Endothelial cell of umbilical vein (primary cell): ENCODE measurements at regions not wholly inside any gene's neighbourhood (a gene's known extent, or its start where the extent isn't known, plus 50 kb on each side); places are given as distances from the start of the nearest gene placed in this dataset.

ENCODE experiments used
- BruUV-seq: library from RNA; stranded (reverse); fragments of 400-500 nt; replicated peaks from 2 replicates; lab custom pipeline; 2021; lab: Mats Ljungman, UMichigan
- CTCF ChIA-PET: fragments of 300-600, 350-600 bp; sonication (Branson Sonifier 250); formaldehyde crosslinking; loops from one replicate; lab custom pipeline; 2021; ENCODE audit warnings: antibody characterized with exemption, inconsistent platforms; lab: Charles Lee
- POLR2A ChIA-PET: fragments of 300-600, 350-600 bp; sonication (Branson Sonifier 250); formaldehyde crosslinking; loops from one replicate; lab custom pipeline; 2021; ENCODE audit warnings: antibody characterized with exemption, inconsistent platforms; lab: Charles Lee
- DNase-seq: peaks from one replicate; pipeline ENCODE4 v3.0.0-alpha.2; 2011; ENCODE audit warnings: low read depth, low spot score
- FAIRE-seq: peaks from 2 replicates; lab custom pipeline; 2011; peaks lifted over from hg19 to GRCh38; lab: Jason Lieb, UNC
- H2AFZ ChIP-seq: 2 replicates; pipeline ENCODE4 v1.6.0; 2012; ENCODE audit warnings: low read depth, low read length, control low read depth, inconsistent platforms
- H3K27ac ChIP-seq: 2 replicates; pipeline ENCODE4 v1.5.1; 2011; ENCODE audit warnings: low read depth, mild to moderate bottlenecking, control low read depth, low read length, moderate library complexity; ENCODE audit not compliant: insufficient read depth
- H3K27me3 ChIP-seq, 2 experiments: 2 replicates each; pipeline versions ENCODE4 v1.6.0 to v1.6.1; 2011; ENCODE audit warnings: low read length in 2 of 2, mixed read lengths in 1 of 2; ENCODE audit not compliant: control insufficient read depth in 2 of 2, insufficient read depth in 2 of 2
- H3K36me3 ChIP-seq, 2 experiments: 2 replicates in 1 of 2; 3 replicates in 1 of 2; pipeline ENCODE4 v1.5.1; 2011; ENCODE audit warnings: low read length in 2 of 2, mild to moderate bottlenecking in 1 of 2, moderate library complexity in 1 of 2; ENCODE audit not compliant: control insufficient read depth in 2 of 2, insufficient read depth in 2 of 2; ENCODE audit errors: extremely low read depth in 1 of 2
- H3K4me1 ChIP-seq: 3 replicates; pipeline ENCODE4 v1.5.1; 2011; ENCODE audit warnings: mild to moderate bottlenecking, low read length; ENCODE audit not compliant: control insufficient read depth, insufficient read depth; ENCODE audit errors: extremely low read depth
- H3K4me2 ChIP-seq: 2 replicates; pipeline ENCODE4 v1.6.1; 2011; ENCODE audit warnings: low read length, control low read depth, mixed read lengths; ENCODE audit not compliant: insufficient read depth
- H3K4me3 ChIP-seq, 3 experiments: fragments of 200-600 bp in 1 of 3; sonication (generic), shearing (Covaris generic) in 1 of 3; replicated peaks in 1 of 3; 2 replicates each; pipeline ENCODE4 v1.5.1; 2011 to 2016; ENCODE audit warnings: control low read depth in 3 of 3, low read length in 3 of 3, mild to moderate bottlenecking in 2 of 3, inconsistent platforms in 1 of 3, low read depth in 1 of 3, moderate library complexity in 1 of 3; ENCODE audit not compliant: insufficient read depth in 1 of 3
- H3K79me2 ChIP-seq: 2 replicates; pipeline ENCODE4 v1.6.0; 2012; ENCODE audit warnings: low read length, inconsistent platforms; ENCODE audit not compliant: control insufficient read depth, insufficient read depth
- H3K9ac ChIP-seq: replicated peaks from 2 replicates; pipeline ENCODE3; 2011; ENCODE audit warnings: low read length, control low read depth; ENCODE audit not compliant: insufficient read depth; ENCODE audit errors: extremely low read depth
- H3K9me1 ChIP-seq: replicated peaks from 3 replicates; pipeline ENCODE4 v1.6.0; 2011; ENCODE audit warnings: mild to moderate bottlenecking, low read length; ENCODE audit not compliant: control insufficient read depth, insufficient read depth; ENCODE audit errors: extremely low read depth
- H3K9me3 ChIP-seq: replicated peaks from 2 replicates; pipeline ENCODE4 v1.5.1; 2012; ENCODE audit warnings: low read length, inconsistent platforms; ENCODE audit not compliant: control insufficient read depth, insufficient read depth
- H4K20me1 ChIP-seq: replicated peaks from 2 replicates; pipeline ENCODE3; 2011; ENCODE audit warnings: mild to moderate bottlenecking, low read length; ENCODE audit not compliant: control insufficient read depth, insufficient read depth; ENCODE audit errors: extremely low read depth
- CTCF ChIP-seq, 2 donors: IDR thresholded peaks; 1 replicate in 1 of 2; 2 replicates in 1 of 2; pipeline ENCODE4 v1.5.1; 2011; ENCODE audit warnings: low read length in 2 of 2, mild to moderate bottlenecking in 2 of 2, moderate library complexity in 2 of 2, control low read depth in 1 of 2, inconsistent platforms in 1 of 2, low read depth in 1 of 2; ENCODE audit not compliant: insufficient read depth in 1 of 2; ENCODE audit errors: extremely low read depth in 1 of 2
- EZH2 ChIP-seq: IDR thresholded peaks from 2 replicates; pipeline ENCODE4 v1.6.1; 2012; ENCODE audit warnings: borderline replicate concordance, low read depth, mild to moderate bottlenecking, moderate library complexity, low read length, inconsistent platforms; ENCODE audit not compliant: severe bottlenecking
- FOS ChIP-seq: IDR thresholded peaks from 2 replicates; pipeline ENCODE4 v1.6.1; 2011; ENCODE audit warnings: mild to moderate bottlenecking, low read length, moderate library complexity, borderline replicate concordance; ENCODE audit not compliant: insufficient read depth
- GATA2 ChIP-seq: IDR thresholded peaks from 2 replicates; pipeline ENCODE4 v1.7.0; 2011; ENCODE audit warnings: low read depth, mild to moderate bottlenecking, moderate library complexity, mixed read lengths, low read length; ENCODE audit not compliant: insufficient read length, insufficient read depth
- JUN ChIP-seq: IDR thresholded peaks from 2 replicates; pipeline ENCODE4 v1.6.1; 2011; ENCODE audit warnings: borderline replicate concordance, low read depth; ENCODE audit not compliant: insufficient read length, insufficient read depth
- MAX ChIP-seq: IDR thresholded peaks from 2 replicates; pipeline ENCODE4 v1.6.1; 2011; ENCODE audit not compliant: insufficient read depth, insufficient read length
- MYC ChIP-seq: IDR thresholded peaks from one replicate; pipeline ENCODE4 v1.6.1; 2011; ENCODE audit warnings: mild to moderate bottlenecking, low read depth, low read length
- POLR2A ChIP-seq: IDR thresholded peaks from 2 replicates; pipeline ENCODE4 v1.6.1; 2012; ENCODE audit warnings: low read depth, mild to moderate bottlenecking, control low read depth, low read length
- POLR2AphosphoS5 ChIP-seq: IDR thresholded peaks from 2 replicates; pipeline ENCODE4 v1.6.1; 2012; ENCODE audit warnings: low read depth, mild to moderate bottlenecking, control low read depth, low read length, moderate library complexity; ENCODE audit not compliant: insufficient read depth
- dilution Hi-C: fragments of 300-500 bp; cut with MboI; formaldehyde crosslinking; loops from one replicate; pipeline ENCODE4 v1.15.0; 2019; ENCODE audit warnings: low sequenced_read_pairs; ENCODE audit not compliant: extremely low pct_ligation_motif_present
- intact Hi-C: fragments of 100-400 bp; cut with micrococcal nuclease; formaldehyde crosslinking; loops from one replicate; pipeline ENCODE4 v1.10.0; 2022

- Histone ChIP-seq H3K9me1 (no peaks in the 10 kb centered on the region), H3K27me3 (no peaks in the 10 kb centered on the region), H3K79me2 (no peaks in the 10 kb centered on the region), H2AFZ (no peak overlapping the region), H4K20me1 (no peaks in the 10 kb centered on the region), H3K4me2 (no peak overlapping the region), H3K27ac (no peak overlapping the region), H3K9me3 (peaks cover 2% of the 10 kb centered on the region), H3K36me3 (no peaks in the 10 kb centered on the region), H3K4me1 (no peaks in the 10 kb centered on the region), H3K9ac (no peak overlapping the region), H3K4me3 (no peak overlapping the region)
- no TSS peak for BruUV-seq
- CTCF ChIA-PET, result no interaction called here
- intact Hi-C loops, result no loop called here
- no peak for DNase-seq
- no peak for FAIRE-seq
- dilution Hi-C loops, result no loop called here
- TF ChIP-seq JUN (no peak), POLR2AphosphoS5 (no peak), MAX (no peak), EZH2 (no peak), CTCF (IDR thresholded peaks at IDR 0.05; ENCODE audit: extremely low read depth in 1 of 2, insufficient read depth in 1 of 2, low read depth in 1 of 2, low read length in 2 of 2) (no peak), FOS (no peak), POLR2A (no peak), MYC (no peak), GATA2 (no peak)
- POLR2A ChIA-PET, result no interaction called here
Observed at GRCh38 chr3:19652336-19652735, 281.7 kb downstream of the EFHB start.
